ENCODE measurements at regions not wholly inside any gene's neighbourhood (a gene's known extent, or its start where the extent isn't known, plus 50 kb on each side); places are given as distances from the start of the nearest gene placed in this dataset.

- TF ChIP-seq CTCF (conservative IDR thresholded peaks at IDR 0.05 in 1 of 2, IDR thresholded peaks at IDR 0.05 in 1 of 2; ENCODE audit: low read depth in 1 of 2, low read length in 2 of 2) (no peak), EZH2 (IDR thresholded peaks at IDR 0.05; ENCODE audit: low read length, missing control alignments) (no peak)
These were observed 361.6 kb upstream of the GRM3 start for GRCh38 chr7:86282014-86282682.
